Activated naive CD4-positive, alpha-beta T cell treated with anti-CD3 and anti-CD28 coated beads, Interleukin-2, amount 50 U/mL, for 72 hours (primary cell): ENCODE measurements at regions not wholly inside any gene's neighbourhood (a gene's known extent, or its start where the extent isn't known, plus 50 kb on each side); places are given as distances from the start of the nearest gene placed in this dataset.

ENCODE experiments used
- ATAC-seq, 2 donors: fragments of 150-1000 bp; cut with Tn5 transposase; 2 replicates each; pipeline ENCODE4 v1.10.0; 2021; ENCODE audit warnings: mild to moderate bottlenecking in 2 of 2, moderate library complexity in 2 of 2
- DNase-seq, 2 donors: peaks; one replicate each; pipeline ENCODE4 v3.0.0; 2021 to 2022; ENCODE audit warnings: low spot score in 2 of 2
- H3K27ac Mint-ChIP-seq, 2 donors: one replicate each; pipeline ENCODE4 v1.8.0; 2022; ENCODE audit warnings: mild to moderate bottlenecking in 2 of 2, mixed read lengths in 2 of 2
- H3K36me3 Mint-ChIP-seq, 2 donors: one replicate each; pipeline ENCODE4 v1.8.0; 2022; ENCODE audit warnings: mixed read lengths in 2 of 2
- H3K9me3 Mint-ChIP-seq, 2 donors: one replicate each; pipeline ENCODE4 v1.8.0; 2022; ENCODE audit warnings: mixed read lengths in 2 of 2

- H3K27ac Mint-ChIP-seq = no peak overlapping the region
- peaks cover 4% of the 10 kb centered on the region in 2 donors for H3K9me3 Mint-ChIP-seq
- H3K36me3 Mint-ChIP-seq = no peaks in the 10 kb centered on the region
- DNase-seq (no peak), ATAC-seq (no peak)
Measured at GRCh38 chr11:109849051-109849450, 244.1 kb upstream of the ZC3H12C start.

- DNase-seq (no peak), ATAC-seq (no peak)
- no peaks in the 10 kb centered on the region for H3K36me3 Mint-ChIP-seq
- no peak overlapping the region for H3K27ac Mint-ChIP-seq
- no peaks in the 10 kb centered on the region for H3K9me3 Mint-ChIP-seq
Measured at GRCh38 chr11:109849946-109850345, 243.2 kb upstream of the ZC3H12C start.

DNA sequence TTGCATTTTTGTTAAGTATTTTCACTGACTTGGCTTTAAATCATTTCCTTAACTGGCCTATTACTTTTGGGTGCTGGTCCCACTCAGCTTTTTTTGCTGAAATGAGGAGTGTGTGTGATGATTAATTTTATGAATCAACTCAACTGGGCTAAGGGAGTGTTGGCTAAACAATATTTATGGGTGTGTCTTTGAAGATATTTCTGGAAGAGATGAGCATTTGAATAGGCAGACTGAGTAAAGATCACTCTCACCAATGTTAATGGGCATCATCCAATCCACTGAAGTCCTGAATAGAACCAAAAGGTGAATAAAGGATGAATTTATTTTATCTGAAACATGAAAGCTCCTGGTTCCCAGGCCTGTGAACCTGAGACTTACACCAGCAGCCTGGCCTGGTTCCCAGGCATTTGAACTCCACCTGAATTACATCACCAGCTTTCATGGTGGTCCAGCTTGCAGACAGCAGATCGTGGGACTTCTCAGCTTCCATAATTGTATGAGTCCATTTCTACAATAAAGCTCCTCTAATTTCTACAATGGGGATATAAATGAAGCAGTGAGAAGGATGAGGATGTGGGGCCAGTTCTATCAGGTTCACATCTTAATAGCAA lies 241.3 kb upstream of the ZC3H12C start:
- DNase-seq (no peak), ATAC-seq (no peak)
- Mint-ChIP-seq H3K9me3 (no peaks in the 10 kb centered on the region), H3K36me3 (no peaks in the 10 kb centered on the region), H3K27ac (no peak overlapping the region)

- ATAC-seq = peak in 1 of 2 donors; percentile 32
- H3K9me3 Mint-ChIP-seq = no peaks in the 10 kb centered on the region
Measured at GRCh38 chr11:109853156-109853776, 239.9 kb upstream of the ZC3H12C start.

GRCh38 chr11:109854731-109855130 lies 238.5 kb upstream of the ZC3H12C start:
- DNase-seq (no peak), ATAC-seq (no peak)
- no peak overlapping the region for H3K27ac Mint-ChIP-seq

More at GRCh38 chr11:109853156-109853776, 239.9 kb upstream of the ZC3H12C start:
- no peaks in the 10 kb centered on the region for H3K36me3 Mint-ChIP-seq
- no peak for DNase-seq
- H3K27ac Mint-ChIP-seq = no peak overlapping the region

GRCh38 chr11:109856928-109857327 lies 236.3 kb upstream of the ZC3H12C start:
- no peaks in the 10 kb centered on the region for H3K9me3 Mint-ChIP-seq

More at GRCh38 chr11:109854731-109855130, 238.5 kb upstream of the ZC3H12C start:
- H3K9me3 Mint-ChIP-seq = no peaks in the 10 kb centered on the region
- no peaks in the 10 kb centered on the region for H3K36me3 Mint-ChIP-seq

GRCh38 chr11:109857637-109858036 lies 235.6 kb upstream of the ZC3H12C start:
- H3K9me3 Mint-ChIP-seq = no peaks in the 10 kb centered on the region
- H3K27ac Mint-ChIP-seq = no peak overlapping the region
- H3K36me3 Mint-ChIP-seq = no peaks in the 10 kb centered on the region
- DNase-seq (no peak), ATAC-seq (no peak)

More at GRCh38 chr11:109856928-109857327, 236.3 kb upstream of the ZC3H12C start:
- Mint-ChIP-seq H3K36me3 (no peaks in the 10 kb centered on the region), H3K27ac (no peak overlapping the region)
- DNase-seq (no peak), ATAC-seq (no peak)

- Mint-ChIP-seq H3K27ac (no peak overlapping the region), H3K36me3 (no peaks in the 10 kb centered on the region), H3K9me3 (no peaks in the 10 kb centered on the region)
- ATAC-seq (no peak), DNase-seq (no peak)
Measured at GRCh38 chr11:109858152-109858551, 235.0 kb upstream of the ZC3H12C start.

DNA sequence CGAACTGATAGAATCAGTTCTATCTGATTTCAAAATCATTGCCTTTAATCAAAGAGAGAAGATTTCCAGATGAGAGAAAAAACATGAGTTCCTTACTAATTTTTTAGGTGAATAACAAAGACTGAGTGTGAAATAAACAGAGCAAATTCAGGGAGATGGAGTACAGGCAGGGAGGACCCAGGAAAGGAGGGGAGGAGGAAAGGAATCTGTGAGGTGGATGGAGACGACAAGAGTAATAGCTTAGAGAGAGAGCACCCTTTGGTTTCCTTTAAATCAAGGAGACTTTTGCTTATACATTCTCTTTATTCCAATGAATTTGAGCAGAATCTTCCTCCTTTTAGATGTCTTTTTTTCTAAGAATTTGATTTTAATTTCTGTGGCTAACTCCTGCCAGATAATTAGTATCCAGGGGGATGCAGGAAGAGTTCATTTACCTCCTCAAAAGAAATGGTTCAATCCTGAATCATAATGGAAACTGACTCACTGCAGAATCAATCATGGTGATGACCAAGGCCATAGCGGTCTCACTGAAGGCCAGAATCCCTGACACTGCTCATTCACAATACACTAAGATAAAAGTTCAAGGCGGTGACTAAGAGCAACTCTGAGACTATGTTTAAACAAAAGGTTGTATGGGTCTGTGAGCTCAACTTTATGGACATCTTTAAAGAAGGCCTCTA lies 234.0 kb upstream of the ZC3H12C start:
- ATAC-seq = no peak
- Mint-ChIP-seq H3K9me3 (no peaks in the 10 kb centered on the region), H3K36me3 (no peaks in the 10 kb centered on the region), H3K27ac (no peak overlapping the region)
- DNase-seq = no peak

- ATAC-seq (no peak), DNase-seq (no peak)
- Mint-ChIP-seq H3K27ac (no peak overlapping the region), H3K9me3 (no peaks in the 10 kb centered on the region), H3K36me3 (no peaks in the 10 kb centered on the region)
Measured at GRCh38 chr11:109862835-109863234, 230.4 kb upstream of the ZC3H12C start.

- Mint-ChIP-seq H3K27ac (no peak overlapping the region), H3K9me3 (no peaks in the 10 kb centered on the region), H3K36me3 (no peaks in the 10 kb centered on the region)
- peak; percentile 54 to 79 for ATAC-seq
- DNase-seq = no peak
Measured at GRCh38 chr11:109864151-109864661, 229.0 kb upstream of the ZC3H12C start.

DNA sequence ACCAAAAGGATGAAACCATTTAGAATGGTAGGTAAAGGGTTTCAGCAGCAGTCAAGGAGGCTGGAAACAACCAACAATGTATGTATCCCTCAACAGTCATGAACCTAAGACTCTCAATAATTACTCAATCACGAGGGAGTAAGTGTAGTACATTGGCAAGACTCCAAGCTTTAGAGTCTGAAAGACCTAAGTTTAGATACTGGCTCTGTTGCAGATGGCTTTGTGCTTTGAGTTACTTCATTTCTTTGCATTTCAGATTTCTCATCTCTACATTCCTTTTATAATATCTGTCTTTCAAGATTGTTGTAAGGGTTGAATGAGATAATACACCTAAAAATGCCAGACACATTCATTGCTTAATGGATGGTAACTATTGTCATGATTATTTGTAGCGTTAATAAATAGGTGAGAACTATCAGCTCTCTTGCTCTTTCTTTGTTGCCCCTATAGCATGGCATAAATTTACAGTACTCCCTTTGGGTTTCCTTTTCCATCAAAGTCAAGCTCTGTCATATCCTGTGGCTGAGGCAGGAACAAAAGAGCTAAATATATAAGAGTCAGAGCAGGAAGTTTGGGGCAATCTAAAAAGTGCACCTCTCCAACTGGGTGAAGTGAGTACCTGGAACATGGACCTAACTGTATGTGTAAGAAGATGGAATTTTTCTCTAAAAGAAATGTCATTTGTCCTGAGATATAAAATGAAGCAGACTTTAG lies 228.2 kb upstream of the ZC3H12C start:
- no peak for DNase-seq
- Mint-ChIP-seq H3K27ac (no peak overlapping the region), H3K9me3 (no peaks in the 10 kb centered on the region), H3K36me3 (no peaks in the 10 kb centered on the region)
- no peak for ATAC-seq

- no peak for ATAC-seq
- Mint-ChIP-seq H3K9me3 (no peaks in the 10 kb centered on the region), H3K36me3 (no peaks in the 10 kb centered on the region), H3K27ac (no peak overlapping the region)
- DNase-seq = no peak
Measured at GRCh38 chr11:109865548-109866186, 227.5 kb upstream of the ZC3H12C start.

DNA sequence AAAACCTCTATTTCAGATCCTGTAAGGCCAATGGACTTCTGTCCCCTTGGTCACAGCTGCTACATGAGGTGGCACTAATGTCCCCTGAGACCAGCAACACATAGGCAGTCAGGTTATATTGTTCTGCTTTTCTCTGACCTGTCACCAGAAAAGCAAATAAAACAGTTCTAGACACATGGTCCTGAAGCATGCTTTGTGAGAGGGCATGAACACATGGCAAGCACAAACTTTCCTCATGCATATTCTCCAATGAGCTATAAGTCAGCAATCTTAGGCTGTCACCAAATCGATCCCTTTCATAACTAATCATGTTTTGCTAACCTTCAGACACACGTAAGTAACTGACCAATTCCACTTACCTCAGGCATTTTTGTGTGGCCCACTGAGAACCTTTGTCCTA lies 225.4 kb upstream of the ZC3H12C start:
- Mint-ChIP-seq H3K27ac (no peak overlapping the region), H3K36me3 (no peaks in the 10 kb centered on the region), H3K9me3 (peaks cover 0 to 5% of the 10 kb centered on the region in 2 donors)
- DNase-seq (no peak), ATAC-seq (no peak)

DNA sequence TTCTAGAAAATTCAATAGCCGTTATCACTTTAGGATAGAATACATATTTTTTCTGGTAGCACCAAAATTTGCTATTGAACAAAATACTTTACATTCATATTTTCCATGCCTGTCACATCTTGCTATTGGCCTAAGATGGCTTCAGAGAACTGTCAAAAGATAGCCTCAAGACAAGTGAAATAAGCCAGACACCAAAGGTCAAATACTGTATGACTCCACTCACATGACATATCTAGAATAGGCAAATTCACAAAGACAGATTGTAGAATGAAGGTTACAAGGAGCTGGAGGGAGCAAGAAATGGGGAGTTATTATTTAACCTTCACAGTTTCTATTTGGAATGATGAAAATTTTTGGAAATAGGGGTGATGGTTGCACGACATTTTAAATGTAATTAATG lies 223.7 kb upstream of the ZC3H12C start:
- no peak for DNase-seq
- H3K36me3 Mint-ChIP-seq = no peaks in the 10 kb centered on the region
- H3K9me3 Mint-ChIP-seq = peaks cover 0 to 5% of the 10 kb centered on the region in 2 donors
- ATAC-seq = no peak
- H3K27ac Mint-ChIP-seq = no peak overlapping the region

GRCh38 chr11:109870297-109870696 lies 222.9 kb upstream of the ZC3H12C start:
- ATAC-seq (no peak), DNase-seq (no peak)
- H3K27ac Mint-ChIP-seq = no peak overlapping the region
- peaks cover 0 to 5% of the 10 kb centered on the region in 2 donors for H3K9me3 Mint-ChIP-seq
- H3K36me3 Mint-ChIP-seq = no peaks in the 10 kb centered on the region
